NCI-H82 treated with DMSO at 0.1 percent for 48 hours (cell line): ENCODE measurements at regions not wholly inside any gene's neighbourhood (a gene's known extent, or its start where the extent isn't known, plus 50 kb on each side); places are given as distances from the start of the nearest gene placed in this dataset.
"Not testable (repeated sequence)": the region's sequence is repeated elsewhere in the genome, so short reads cannot be mapped to it uniquely, and the experiment has no call there.

ENCODE experiments used
- DNase-seq: peaks from one replicate; lab custom pipeline; 2025; ENCODE audit not compliant: unreplicated experiment; lab: John Stamatoyannopoulos, UW

GRCh38 chr5:67817652-67818051 lies 397.9 kb upstream of the PIK3R1 start:
- no peak for DNase-seq

DNA sequence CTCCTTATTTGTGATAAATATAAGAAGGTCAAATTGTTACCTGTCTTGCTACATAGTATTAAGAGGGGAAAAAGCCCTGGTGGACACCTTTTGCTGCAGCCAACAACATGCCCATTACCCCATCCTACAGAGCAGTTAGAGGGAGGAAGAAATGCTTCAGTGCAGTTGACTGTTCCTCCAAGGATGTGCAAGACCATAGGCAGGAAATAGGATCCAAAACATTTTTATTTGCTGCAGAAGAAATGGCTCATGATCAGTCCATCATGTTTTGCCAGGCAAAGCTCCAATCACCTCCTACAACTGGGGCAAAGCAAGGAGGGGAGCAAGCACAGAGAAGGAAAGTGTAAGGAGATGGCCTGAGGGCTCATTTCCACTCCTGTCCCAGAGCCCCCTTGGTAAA lies 399.1 kb upstream of the PIK3R1 start:
- no peak for DNase-seq

GRCh38 chr5:67815455-67816391 lies 399.8 kb upstream of the PIK3R1 start:
- no peak for DNase-seq

GRCh38 chr5:67814569-67815311 lies 400.8 kb upstream of the PIK3R1 start:
- no peak for DNase-seq

- DNase-seq, result no peak
These were observed 401.5 kb upstream of the PIK3R1 start for GRCh38 chr5:67813877-67814539.

DNA sequence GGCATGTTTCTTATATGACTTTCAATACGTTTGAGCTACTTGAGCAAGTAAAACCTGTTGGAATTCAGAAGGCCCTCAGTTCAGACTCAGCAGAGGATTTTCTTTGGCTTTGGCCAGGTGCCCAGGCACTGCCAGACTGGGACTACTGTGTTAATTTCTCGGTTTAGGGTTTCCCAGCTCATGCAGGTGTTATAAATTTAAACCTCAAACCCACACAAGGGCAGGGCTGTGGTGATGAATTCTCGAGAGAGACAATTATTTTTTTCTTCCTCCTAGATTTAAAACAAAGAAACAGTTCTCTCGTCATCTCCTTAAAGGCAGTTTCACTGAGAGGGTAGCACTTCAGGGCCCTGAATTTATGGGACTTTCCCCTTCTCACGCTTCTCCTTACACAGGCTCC lies 406.0 kb upstream of the PIK3R1 start:
- DNase-seq, result no peak

GRCh38 chr5:67808340-67808739 lies 407.2 kb upstream of the PIK3R1 start:
- DNase-seq, result no peak

DNA sequence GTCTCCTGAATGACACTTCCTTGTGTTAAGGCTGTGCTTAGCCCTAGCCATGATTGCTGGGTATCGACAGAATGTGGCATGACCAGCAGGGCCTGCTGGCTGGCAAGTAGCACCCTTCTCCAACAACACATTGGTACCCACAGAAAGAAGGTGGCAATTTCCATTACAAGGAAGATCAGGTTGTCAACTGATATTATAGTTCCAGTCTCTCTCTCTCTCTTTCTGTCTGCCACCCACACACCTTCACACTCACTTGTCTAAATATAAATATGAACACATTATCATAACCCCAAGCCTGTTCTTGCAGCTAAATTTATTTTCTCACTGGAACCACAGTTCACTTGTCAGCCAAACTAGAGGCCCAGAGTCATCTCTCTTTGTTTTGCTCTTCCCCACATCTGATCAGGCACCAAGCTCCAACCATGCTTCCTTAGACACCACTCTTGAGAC lies 408.1 kb upstream of the PIK3R1 start:
- no peak for DNase-seq

- no peak for DNase-seq
These were observed 408.7 kb upstream of the PIK3R1 start for GRCh38 chr5:67806654-67807438.

DNA sequence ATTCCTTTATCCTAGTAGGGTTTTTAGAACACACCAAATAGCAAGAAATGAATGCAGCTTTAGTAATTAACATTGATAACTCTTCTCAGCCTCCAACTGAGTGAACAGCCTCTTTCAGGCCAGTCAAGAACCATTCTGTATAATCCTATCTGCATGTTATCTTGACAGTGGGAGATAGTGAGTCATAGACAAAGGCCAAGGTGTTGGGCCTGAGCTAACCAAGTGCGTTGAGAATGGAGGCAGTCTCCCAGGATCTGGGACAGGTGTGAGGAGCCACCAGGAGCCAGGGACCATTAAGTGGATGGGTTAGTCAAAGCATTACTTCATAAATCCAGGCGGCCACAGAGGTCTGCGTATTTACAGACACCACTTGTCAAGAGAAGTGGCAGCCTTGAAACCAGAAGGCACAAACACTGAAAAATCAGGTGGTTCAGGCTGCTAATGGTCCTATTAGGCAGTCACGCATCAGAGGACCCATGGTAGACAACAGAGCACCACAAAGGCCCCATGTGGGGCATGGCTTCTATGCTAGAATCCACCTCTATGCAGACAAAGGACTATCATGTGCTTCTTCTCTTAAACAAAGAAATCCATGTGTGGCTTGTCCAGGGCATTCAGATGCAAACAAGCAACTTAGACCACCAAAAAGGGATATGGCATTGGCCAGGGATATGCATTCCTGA lies 409.7 kb upstream of the PIK3R1 start:
- no peak for DNase-seq

GRCh38 chr5:67802766-67803165 lies 412.8 kb upstream of the PIK3R1 start:
- DNase-seq, result no peak

DNA sequence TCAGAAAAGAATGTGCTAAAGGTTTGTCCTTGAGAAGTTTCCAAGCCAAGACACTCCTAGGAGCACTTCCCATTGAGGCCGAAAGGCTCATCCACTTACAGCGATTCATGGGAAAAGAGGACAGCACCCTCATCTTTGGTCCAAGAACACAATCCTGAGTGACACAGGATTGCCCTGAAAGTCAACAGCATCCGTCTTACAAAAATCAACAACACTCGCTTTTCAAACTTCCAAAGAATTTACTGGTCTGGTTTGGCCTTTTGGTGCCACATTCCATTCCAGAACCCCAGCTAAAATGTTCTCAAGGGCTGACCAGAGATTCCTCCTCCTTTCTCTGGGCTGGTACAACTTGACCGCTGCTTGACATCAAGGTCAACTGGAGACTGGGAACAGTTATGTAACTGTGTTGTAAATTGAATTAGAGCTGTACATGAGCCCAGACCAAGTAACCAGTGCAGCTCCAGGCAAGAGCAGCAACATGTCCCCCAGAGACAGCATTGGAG lies 415.8 kb upstream of the PIK3R1 start:
- DNase-seq, result no peak

DNA sequence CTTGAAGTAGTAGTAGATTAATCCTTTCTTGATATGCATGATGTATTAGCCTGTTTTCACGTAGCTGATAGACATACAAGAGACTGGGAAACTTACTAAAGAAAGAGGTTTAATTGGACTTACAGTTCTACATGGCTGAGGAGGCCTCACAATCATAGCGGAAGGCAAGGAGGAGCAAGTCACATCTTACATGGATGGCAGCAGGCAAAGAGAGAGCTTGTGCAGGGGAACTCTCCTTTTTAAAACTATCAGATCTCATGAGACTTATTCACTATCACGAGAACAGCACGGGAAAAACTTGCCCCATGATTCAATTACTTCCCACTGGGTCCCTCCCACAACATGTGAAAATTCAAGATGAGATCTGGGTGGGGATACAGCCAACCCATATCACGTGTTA lies 417.1 kb upstream of the PIK3R1 start:
- not testable (repeated sequence) for DNase-seq

DNA sequence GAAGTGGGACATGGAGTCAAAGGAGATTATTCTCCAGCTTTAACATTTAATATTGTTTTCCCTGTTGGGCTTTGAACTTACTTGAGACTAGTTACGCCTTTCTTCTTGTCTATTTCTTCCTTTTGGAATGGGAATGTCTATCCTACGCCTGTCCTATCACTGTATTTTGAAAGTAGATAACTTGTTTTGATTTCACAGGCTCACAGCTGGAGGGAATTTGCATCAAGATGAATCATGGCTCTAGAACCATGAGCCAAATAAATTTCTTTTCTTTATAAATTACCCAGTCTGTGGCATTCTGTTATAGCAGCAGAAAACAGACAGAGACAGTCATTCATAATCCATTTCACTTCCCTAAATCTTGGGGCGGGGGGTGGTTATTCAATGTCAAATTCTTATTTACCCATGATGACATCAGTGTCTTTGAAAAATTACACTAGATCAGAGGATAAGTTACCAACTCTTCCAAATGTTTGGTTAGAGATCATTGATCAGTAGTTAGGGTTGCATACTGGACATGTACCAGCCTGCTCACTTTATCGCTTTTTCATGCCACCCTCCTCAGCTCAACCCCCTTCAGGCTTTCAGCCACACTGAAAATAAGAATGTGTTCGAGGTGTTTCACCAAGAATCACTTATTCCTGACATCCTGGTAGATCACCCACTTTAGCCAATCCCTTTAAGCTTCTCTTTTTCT lies 419.6 kb upstream of the PIK3R1 start:
- DNase-seq, result no peak

GRCh38 chr5:67793966-67794365 lies 421.6 kb upstream of the PIK3R1 start:
- no peak for DNase-seq

DNA sequence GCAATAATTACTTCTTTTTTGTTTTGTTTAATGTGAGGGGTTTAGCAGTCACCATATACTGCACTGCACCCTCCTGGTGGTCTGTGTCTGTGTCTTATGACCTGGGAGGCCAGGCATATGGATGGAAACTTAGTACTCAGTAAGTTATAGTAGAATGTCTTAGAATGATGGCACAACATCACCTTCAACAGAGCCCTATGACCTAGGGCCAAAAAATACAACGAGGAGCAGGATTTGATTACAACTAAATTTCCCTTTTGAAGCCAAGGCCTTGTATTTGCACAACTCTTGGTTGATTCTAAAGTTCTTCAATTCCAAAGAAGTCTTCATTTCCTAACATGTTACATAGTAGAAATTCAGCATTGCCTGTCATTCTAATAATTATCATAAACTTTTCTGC lies 422.1 kb upstream of the PIK3R1 start:
- no peak for DNase-seq

DNA sequence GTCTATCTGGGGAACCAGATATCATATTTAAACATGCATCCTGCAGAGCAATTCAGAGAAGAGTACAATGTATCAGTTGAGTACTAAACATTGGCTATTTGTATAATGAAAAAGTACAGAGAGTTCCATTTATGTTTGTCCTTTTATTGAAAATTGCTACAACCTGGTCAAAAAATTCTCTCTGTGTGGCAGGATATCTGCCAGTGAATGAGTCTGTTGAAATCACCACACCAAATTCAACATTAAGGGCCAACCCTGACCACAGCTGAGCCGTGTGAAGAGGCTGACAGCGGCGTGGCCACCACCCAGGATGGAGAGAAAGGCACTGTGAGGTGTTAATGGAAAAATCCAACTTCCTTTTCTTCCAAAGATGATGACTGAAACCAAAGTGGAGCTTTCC lies 422.7 kb upstream of the PIK3R1 start:
- DNase-seq, result no peak

DNA sequence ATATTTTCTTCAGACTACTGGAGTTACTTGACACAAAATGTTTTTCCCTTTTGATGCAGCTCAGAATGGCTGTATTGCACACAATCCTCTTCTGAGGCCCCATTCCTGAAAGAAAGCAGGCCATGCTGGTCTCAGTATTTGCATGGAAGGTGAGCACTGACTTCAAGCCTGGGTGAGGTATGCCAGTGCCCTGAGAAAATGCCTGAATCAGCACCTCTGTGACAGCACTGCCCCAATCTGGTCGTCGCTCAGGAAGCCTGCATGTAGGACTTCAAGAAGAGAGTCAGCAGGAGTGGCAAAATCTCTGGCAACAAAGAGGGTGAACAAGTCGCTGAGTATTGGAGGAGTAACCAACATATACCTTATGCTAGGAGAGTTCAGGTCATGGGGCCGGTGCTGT lies 425.2 kb upstream of the PIK3R1 start:
- DNase-seq, result no peak

GRCh38 chr5:67779893-67780623 lies 435.5 kb upstream of the PIK3R1 start:
- not testable (repeated sequence) for DNase-seq
